NCI-H146 (cell line): ENCODE measurements at regions not wholly inside any gene's neighbourhood (a gene's known extent, or its start where the extent isn't known, plus 50 kb on each side); places are given as distances from the start of the nearest gene placed in this dataset.
"Not testable (repeated sequence)": the region's sequence is repeated elsewhere in the genome, so short reads cannot be mapped to it uniquely, and the experiment has no call there.

ENCODE experiments used
- DNase-seq: peaks from one replicate; lab custom pipeline; 2025; lab: John Stamatoyannopoulos, UW

- DNase-seq: not testable (repeated sequence)
These were observed 131.4 kb downstream of the MFAP3L start for GRCh38 chr4:169894767-169895166.

DNA sequence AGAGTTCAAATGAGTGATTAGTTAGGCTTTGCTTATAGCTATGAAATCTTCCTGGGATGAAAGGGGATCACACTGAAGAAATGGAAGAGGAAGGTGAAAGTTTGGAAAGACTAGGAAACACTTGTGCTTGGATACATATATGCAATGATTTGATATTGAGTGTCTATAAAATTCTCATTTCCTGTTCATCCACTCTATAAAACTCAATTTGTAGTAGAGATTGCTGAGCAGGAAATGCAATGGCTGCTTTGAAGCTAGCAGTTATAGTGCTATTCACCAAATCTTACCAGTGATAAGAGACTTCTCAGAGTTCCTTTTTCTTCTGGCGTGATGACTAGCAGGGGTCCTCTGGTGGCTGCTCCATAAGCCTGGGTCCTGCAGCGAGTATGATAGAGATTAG lies 128.1 kb upstream of the HPF1 start:
- no peak for DNase-seq

- DNase-seq: no peak
These were observed 124.0 kb upstream of the HPF1 start for GRCh38 chr4:169881769-169882168.

DNA sequence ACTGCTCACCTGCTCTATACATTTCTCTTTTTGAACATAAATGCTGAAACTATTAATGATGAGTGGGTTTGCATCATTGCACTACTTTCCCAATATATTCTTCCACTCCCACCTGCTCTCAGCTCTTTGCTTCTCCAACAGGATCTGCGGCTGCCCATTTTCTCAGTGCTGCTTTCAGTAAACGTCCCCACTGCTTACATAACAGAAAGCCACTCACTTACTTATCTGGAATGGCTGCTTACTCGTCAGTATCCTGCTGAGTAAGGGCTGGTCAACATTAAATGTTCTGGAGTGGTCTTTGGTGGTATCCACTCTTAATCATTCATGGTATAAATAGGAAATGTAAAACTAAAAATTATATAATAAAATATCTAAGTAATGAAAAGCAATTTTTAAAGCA lies 112.8 kb upstream of the HPF1 start:
- no peak for DNase-seq

- DNase-seq: no peak
These were observed 111.7 kb upstream of the HPF1 start for GRCh38 chr4:169869490-169869889.

DNA sequence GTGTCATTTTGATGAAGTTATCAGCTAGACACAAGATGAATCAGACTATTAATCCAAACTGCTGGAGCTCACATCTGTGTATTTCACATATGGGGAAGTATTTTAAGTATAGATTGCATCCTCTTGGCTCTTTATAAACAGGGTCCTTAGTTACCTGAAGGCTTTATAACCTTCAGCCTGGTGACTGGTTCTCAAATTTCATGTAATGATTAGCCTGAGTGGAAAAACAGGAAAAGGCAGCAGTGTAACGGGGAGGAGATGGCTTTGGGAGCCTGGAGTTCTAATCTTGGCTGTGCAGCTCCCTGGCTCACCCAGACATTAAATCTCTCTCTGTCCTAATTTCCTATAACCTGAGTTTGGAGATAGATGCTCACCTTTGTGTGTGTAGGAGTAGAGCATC lies 103.8 kb upstream of the HPF1 start:
- no peak for DNase-seq

DNA sequence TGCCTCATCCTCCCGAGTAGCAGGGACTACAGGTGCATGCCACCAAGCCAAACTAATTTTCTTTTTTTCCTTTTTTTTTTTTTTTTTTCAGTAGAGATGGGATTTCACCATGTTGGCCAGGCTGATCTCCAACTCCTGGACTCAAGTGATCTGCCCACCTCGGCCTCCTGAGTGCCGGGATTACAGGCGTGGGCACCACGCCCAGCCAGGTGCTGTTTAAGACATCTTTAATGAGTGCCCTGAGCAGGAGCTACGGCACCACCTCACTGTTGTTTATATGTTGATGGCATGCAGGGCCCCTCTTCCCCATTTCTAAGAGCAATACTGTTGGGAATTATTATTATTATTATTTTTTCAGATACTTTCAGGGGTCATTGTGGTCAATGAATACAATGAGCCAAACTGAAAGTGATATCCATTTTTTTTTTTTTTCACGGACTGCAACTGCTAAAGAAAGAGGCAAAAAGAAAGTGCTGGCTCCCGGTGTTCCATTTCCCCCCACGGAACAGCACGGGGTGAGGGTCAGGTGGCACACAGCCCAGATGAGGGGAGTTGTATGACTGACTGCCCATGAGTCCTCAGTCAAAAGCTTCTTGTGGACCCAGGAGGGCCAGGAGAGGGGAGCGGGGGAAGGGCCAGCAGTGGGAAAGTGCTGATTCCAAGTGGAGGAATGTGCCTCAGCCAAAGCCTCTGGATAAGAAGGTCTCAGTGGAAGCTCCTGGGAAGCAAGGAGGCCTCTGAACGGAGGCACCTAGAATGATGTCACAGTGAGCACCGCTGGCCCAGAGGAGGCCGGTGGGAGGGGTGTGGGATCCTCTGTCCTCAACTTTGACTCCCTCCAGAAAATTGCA lies 101.8 kb upstream of the HPF1 start:
- no peak for DNase-seq

DNA sequence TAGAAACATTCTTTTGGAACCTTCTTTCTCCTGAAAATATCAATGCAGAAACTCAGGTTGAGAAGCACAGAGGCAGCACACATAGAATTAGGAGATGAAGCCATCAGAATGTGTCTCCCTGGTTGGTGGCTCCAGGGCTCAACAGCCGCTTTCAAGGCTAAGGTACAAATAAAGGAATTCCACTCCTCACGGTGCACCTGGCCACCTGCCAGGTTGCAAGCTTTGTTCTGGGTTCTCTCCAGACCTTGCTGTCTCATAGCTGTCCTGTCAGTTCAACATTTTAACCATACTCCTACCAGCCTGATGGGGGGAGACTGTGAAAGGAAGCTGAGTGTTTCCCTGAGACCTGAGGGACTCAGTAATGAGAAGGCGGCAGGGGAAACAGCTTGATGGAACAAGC lies 96.3 kb upstream of the HPF1 start:
- no peak for DNase-seq

DNA sequence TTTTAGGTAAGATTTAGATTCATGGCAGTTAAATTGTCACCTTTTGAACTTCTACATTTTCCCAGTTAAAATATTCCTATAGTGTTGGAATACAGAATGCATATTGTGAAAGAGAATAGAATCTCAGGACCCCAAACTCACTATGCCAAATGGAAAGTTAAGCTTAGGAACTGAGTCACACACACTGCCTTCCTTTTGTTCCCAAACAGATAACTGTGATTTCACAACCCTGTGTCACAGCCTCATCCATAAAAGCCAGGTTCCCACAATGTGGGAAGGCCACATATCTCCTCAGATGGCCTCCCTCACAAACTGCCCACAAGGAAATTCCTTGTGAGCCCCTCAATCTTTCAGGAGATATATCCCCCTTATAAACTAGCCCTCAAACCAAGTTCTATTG lies 94.7 kb upstream of the HPF1 start:
- no peak for DNase-seq

GRCh38 chr4:169851750-169852149 lies 94.0 kb upstream of the HPF1 start:
- no peak for DNase-seq

DNA sequence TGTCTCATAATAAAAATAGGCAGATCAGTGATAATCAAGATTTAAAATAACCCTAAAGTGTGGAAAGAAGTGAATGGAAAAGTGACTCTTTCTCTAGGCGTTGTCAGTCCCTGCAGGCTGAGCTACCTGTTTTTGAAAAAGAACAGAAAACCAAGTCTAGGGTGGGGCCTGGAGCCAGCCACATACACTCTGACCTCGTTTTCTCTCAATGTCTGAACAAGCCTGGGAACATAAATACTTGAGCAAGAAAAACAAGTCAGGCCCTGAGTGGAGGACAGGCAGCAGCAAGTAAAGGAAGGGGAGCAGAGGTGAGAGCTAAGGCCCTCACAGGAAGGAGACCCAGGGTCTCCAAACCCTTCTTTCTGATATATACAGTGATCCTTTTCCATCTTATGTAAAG lies 91.7 kb upstream of the HPF1 start:
- DNase-seq: no peak

DNA sequence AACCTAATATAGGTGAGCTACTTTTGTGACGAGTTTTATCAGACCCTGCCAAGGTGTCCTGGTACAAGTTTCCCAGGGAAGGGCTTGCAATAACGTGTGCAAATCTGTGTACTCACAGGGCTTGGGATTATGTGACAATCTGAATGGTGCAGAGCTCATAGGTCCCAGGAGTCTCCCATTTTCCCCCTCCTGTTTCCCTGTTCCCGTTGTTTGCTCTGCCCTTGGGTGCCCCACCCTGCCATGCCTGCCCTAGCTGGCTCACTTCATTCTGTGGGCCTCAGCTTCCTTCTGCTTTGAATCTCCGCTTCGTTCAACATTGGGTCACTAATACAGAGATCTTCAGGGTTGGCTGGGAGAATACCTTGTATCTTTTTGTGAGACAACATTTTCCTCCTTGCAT lies 90.3 kb upstream of the HPF1 start:
- DNase-seq: no peak

DNA sequence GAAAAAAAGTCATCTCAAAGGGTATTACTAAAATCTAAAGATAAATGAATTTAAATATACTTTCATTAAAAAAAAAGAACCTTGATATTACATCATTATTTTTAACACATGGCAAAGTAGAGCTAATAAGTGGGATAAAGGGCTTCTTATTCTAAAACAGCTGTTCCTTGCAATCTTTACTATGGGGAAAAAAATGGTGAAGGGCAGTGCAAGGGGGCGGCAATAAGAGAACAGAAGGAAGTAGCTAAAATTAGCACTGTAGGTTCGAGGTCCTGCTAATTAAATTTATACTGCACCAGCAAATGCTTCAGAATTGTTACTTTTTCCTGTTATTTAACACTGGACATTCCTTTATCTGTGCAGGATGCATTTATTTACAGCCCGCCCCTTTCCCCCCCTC lies 89.4 kb upstream of the HPF1 start:
- no peak for DNase-seq

DNA sequence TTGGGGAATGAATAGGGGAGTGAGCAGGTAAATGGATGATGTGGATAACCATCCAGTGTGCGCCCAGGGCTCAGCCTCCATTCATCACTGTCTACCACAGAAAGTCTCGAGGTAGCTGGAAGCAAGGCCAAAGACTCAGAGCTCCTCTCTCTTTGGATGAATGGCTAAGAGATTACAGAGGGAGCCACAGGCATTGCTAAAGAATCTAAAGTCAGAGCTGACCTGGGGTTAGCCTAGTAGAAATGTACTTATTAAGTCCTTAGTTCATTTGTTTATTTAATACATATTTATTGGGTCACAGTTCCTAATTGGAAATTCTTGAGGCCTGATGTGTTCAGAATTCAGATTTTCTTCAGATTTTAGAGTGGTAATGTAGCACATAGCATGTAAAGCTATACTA lies 88.7 kb upstream of the HPF1 start:
- DNase-seq: no peak

GRCh38 chr4:169841776-169842175 lies 84.0 kb upstream of the HPF1 start:
- no peak for DNase-seq

DNA sequence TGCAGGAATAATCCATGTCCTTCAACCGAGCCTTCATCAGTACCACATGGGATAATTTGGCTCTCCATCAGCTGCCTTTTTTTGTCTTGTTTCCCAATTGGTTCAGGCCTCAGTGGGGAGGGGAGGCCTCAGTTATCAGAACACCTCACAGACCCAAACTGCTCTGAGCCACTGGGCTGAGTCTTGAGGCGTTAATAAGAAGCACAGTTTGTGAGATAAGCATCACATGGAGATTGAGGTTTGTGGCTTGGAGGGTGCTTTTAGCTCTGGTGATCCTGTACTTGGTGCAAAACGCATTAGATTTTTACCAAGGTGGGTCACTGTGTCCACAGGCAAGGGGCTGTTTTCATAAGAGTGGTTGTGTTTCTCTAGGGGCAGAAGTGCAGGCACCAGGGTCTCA lies 82.8 kb upstream of the HPF1 start:
- no peak for DNase-seq

DNA sequence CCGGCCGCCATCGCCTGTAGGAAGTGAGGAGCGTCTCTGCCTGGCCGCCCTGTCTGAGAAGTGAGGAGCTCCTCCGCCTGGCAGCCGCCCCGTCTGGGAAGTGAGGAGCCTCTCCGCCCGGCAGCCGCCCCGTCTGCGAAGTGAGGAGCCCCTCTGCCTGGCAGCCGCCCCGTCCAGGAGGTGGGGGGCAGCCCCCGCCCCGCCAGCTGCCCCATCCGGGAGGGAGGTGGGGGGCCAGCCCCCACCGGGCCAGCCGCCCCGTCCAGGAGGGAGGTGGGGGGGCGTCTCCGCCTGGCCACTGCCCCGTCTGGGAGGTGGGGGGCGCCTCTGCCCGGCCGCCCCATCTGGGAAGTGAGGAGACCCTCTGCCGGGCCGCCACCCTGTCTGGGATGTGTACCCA lies 70.6 kb upstream of the HPF1 start:
- DNase-seq: not testable (repeated sequence)

GRCh38 chr4:169826634-169827187 lies 69.0 kb upstream of the HPF1 start:
- DNase-seq: no peak

DNA sequence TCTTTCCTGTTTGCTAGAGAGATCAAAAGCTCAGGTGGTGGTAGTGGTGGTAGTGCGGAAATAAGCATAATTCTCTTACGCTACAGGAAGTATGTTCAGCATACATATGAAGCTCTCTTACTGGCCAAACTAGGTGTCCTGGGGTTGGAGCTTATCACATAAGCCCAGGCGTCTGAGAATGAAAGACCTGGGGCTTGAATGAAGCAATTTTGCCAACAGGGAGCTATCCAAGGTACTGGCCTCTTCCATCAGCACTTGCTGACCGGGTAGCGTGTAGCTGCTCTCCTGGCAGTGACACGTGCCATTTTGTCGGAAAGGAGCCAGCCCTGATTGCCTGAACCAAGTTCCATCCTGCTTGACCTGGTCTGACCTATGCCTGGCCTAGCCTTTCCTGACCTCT lies 65.9 kb upstream of the HPF1 start:
- no peak for DNase-seq

GRCh38 chr4:169821402-169821801 lies 63.7 kb upstream of the HPF1 start:
- DNase-seq: no peak

GRCh38 chr4:169818063-169818679 lies 60.4 kb upstream of the HPF1 start:
- no peak for DNase-seq

DNA sequence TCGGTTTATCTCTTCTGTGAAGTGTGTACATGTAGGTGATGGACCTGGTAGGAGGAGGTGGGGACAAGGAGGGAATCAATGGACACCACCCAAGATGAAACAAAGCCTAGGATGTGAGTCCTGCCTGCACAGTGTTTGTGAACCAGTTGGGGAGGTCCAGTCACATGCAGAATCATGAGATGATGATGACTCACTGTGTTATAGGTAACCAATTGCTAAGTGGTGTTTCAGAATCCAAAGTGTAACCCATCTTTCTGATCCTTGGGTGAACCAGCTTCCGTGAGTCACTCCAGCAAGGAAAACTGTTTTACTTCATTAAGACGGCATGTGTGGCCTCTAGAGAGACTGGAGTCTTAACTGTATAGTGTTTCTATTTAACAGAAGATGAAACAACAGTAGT lies 57.9 kb upstream of the HPF1 start:
- DNase-seq: no peak

GRCh38 chr4:169811476-169811875 lies 53.7 kb upstream of the HPF1 start:
- DNase-seq: no peak
